ENCODE measurements at regions not wholly inside any gene's neighbourhood (a gene's known extent, or its start where the extent isn't known, plus 50 kb on each side); places are given as distances from the start of the nearest gene placed in this dataset.

DNA sequence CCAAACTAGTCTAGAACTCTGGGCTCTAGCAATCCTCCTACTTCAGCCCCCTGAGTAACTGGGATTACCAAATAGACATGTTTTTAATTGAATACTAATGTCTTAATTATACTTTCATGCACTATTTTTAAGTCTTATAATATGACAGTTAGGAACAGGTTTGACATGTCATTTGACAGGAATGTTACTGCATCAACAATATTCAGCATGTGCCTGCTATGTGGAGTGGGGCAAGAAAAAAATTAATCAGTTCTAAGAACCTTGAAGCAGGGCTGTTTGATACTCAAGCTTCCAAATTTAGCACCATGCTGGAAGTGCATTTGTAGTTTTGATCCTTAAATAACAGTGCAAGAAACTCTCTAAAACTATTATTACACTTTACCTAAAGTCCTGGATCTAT, 265.3 kb downstream of the MZT1 start:
- TF ChIP-seq, protein P1, sequence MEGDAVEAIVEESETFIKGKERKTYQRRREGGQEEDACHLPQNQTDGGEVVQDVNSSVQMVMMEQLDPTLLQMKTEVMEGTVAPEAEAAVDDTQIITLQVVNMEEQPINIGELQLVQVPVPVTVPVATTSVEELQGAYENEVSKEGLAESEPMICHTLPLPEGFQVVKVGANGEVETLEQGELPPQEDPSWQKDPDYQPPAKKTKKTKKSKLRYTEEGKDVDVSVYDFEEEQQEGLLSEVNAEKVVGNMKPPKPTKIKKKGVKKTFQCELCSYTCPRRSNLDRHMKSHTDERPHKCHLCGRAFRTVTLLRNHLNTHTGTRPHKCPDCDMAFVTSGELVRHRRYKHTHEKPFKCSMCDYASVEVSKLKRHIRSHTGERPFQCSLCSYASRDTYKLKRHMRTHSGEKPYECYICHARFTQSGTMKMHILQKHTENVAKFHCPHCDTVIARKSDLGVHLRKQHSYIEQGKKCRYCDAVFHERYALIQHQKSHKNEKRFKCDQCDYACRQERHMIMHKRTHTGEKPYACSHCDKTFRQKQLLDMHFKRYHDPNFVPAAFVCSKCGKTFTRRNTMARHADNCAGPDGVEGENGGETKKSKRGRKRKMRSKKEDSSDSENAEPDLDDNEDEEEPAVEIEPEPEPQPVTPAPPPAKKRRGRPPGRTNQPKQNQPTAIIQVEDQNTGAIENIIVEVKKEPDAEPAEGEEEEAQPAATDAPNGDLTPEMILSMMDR (conservative IDR thresholded peaks at IDR 0.05 in 1 of 2, IDR thresholded peaks at IDR 0.05 in 1 of 2; ENCODE audit: extremely low read depth in 1 of 2, insufficient read depth in 1 of 2, low read depth in 1 of 2, low read length in 2 of 2) = no peak
- no peak for TF ChIP-seq EZH2 (IDR thresholded peaks at IDR 0.05; ENCODE audit: borderline replicate concordance, low read length)

Measured in mammary epithelial cell (primary cell).